ENCODE measurements at regions not wholly inside any gene's neighbourhood (a gene's known extent, or its start where the extent isn't known, plus 50 kb on each side); places are given as distances from the start of the nearest gene placed in this dataset.

DNA sequence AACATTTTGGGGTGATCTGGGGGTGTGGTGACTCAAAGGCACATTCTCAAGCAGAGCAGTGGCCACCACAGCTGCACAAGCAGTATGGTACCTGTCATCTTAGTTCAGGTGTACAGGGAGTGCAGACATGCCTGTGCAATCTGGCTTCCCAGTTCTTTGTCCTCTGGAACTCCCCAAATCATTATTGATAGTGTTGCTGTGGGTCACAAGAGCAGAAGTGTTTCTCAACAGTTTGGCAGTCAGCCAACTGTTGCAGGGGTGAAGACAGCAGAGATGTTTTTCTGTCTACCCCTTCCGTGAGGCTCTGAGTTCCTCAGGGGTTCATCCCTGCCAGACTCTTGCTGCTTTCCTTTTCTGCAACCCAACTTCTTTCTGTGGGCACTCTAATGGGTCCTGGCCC, 206.5 kb upstream of the ZSWIM2 start:
- ATAC-seq (no peak), DNase-seq (no peak)

GRCh38 chr2:187054501-187055319, 205.7 kb upstream of the ZSWIM2 start:
- intact Hi-C loops (cut with DNase I) = no loop called here

More for the DNA sequence above, 206.5 kb upstream of the ZSWIM2 start:
- Histone ChIP-seq H3K27me3 (no peaks in the 10 kb centered on the region), H3K9me3 (no peaks in the 10 kb centered on the region), H3K4me1 (no peaks in the 10 kb centered on the region), H3K36me3 (no peaks in the 10 kb centered on the region), H3K4me3 (no peak overlapping the region), H3K27ac (no peak overlapping the region)
- intact Hi-C loops (cut with DNase I) = no loop called here
- TF ChIP-seq, protein P1, sequence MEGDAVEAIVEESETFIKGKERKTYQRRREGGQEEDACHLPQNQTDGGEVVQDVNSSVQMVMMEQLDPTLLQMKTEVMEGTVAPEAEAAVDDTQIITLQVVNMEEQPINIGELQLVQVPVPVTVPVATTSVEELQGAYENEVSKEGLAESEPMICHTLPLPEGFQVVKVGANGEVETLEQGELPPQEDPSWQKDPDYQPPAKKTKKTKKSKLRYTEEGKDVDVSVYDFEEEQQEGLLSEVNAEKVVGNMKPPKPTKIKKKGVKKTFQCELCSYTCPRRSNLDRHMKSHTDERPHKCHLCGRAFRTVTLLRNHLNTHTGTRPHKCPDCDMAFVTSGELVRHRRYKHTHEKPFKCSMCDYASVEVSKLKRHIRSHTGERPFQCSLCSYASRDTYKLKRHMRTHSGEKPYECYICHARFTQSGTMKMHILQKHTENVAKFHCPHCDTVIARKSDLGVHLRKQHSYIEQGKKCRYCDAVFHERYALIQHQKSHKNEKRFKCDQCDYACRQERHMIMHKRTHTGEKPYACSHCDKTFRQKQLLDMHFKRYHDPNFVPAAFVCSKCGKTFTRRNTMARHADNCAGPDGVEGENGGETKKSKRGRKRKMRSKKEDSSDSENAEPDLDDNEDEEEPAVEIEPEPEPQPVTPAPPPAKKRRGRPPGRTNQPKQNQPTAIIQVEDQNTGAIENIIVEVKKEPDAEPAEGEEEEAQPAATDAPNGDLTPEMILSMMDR (IDR thresholded peaks at IDR 0.05) = no peak

DNA sequence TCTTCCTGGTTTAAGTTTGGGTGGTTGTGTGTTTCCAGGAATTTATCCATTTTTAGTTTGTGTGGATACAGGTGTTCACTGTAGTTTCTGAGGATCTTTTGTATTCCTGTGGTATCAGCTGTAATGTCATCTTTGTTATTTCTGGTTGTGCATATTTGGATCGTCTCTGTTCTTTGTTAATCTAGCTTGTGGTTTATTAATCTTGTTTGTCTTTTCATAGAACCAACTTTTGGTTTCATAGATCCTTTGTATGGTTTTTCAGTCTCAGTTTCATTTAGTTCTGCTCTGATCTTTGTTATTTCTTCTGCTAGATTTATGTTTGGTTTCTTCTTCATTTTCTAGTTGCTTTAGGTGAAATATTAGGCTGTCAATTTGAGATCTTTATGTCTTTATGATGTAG, 202.4 kb upstream of the ZSWIM2 start:
- H3K27me3 ChIP-seq = no peaks in the 10 kb centered on the region
- TF ChIP-seq, protein P1 (IDR thresholded peaks at IDR 0.05) = no peak
- no peak overlapping the region for H3K27ac ChIP-seq
- DNase-seq (no peak), ATAC-seq (no peak)
- H3K9me3 ChIP-seq = no peaks in the 10 kb centered on the region
- no peaks in the 10 kb centered on the region for H3K4me1 ChIP-seq
- intact Hi-C loops (cut with DNase I) = no loop called here
- H3K36me3 ChIP-seq = no peaks in the 10 kb centered on the region
- no peak overlapping the region for H3K4me3 ChIP-seq

More at GRCh38 chr2:187054501-187055319, 205.7 kb upstream of the ZSWIM2 start:
- Histone ChIP-seq H3K27me3 (no peaks in the 10 kb centered on the region), H3K36me3 (no peaks in the 10 kb centered on the region), H3K4me1 (no peaks in the 10 kb centered on the region), H3K9me3 (no peaks in the 10 kb centered on the region), H3K4me3 (no peak overlapping the region), H3K27ac (no peak overlapping the region)
- TF ChIP-seq, protein P1 (IDR thresholded peaks at IDR 0.05) = no peak
- DNase-seq = no peak
- ATAC-seq = no peak

DNA sequence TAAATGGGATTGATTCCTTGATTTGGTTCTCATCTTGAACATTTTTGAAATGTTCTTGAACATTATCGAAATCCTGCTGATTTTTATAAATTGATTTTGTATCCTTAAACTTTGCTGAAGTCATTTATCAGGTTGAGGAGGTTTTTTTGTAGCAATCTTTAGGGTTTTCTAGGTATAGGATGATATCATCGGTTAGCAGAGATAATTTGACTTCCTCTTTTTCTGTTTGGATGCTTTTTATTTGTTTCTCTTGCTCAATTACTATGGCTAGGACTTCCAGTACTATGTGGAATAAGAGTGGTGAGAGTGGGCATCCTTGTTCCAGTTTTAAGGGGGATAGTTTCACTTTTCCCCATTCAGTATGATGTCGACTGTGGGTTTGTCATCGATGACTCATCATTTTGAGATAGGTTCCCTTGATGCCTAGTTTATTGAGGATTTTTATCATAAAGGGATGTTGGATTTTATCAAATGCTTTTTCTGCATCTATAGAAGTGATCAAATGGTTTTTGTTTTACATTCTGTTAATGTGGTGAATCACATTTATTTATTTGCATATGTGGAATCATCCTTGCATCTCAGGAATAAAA, 201.5 kb upstream of the ZSWIM2 start:
- Histone ChIP-seq H3K9me3 (no peaks in the 10 kb centered on the region), H3K4me1 (no peaks in the 10 kb centered on the region), H3K36me3 (no peaks in the 10 kb centered on the region), H3K27ac (no peak overlapping the region), H3K4me3 (no peak overlapping the region), H3K27me3 (no peaks in the 10 kb centered on the region)
- ATAC-seq = no peak
- intact Hi-C loops (cut with DNase I) = no loop called here
- DNase-seq = no peak
- TF ChIP-seq, protein P1 (IDR thresholded peaks at IDR 0.05) = no peak

DNA sequence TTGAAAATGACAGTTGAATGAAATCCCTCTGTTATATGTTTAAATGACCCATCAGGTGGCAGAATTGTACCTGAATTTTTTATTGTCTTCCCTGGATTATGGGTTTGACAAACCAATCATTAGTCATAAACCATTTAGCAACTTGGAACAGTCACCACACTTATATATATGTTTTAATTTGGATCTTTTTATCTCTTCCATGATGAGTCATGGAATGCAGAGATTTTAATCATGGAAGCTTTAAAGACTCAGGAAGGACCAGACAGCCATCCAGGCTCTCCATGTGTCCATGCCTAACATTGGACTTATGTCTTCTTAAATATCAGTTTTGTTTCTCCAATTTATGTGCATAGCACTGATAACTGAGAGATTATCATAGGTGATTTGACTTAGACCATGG, 188.3 kb upstream of the ZSWIM2 start:
- ATAC-seq (no peak), DNase-seq (no peak)
- Histone ChIP-seq H3K9me3 (no peaks in the 10 kb centered on the region), H3K27ac (no peak overlapping the region), H3K36me3 (no peaks in the 10 kb centered on the region), H3K27me3 (no peaks in the 10 kb centered on the region), H3K4me3 (no peak overlapping the region), H3K4me1 (no peaks in the 10 kb centered on the region)
- intact Hi-C loops (cut with DNase I) = no loop called here
- TF ChIP-seq, protein P1 (IDR thresholded peaks at IDR 0.05) = no peak
